Naive B cell (primary cell): ENCODE measurements at regions not wholly inside any gene's neighbourhood (a gene's known extent, or its start where the extent isn't known, plus 50 kb on each side); places are given as distances from the start of the nearest gene placed in this dataset.

Experiments
- ATAC-seq, 2 donors: fragments of 150-1000 bp; cut with Tn5 transposase; 2 replicates each; pipeline ENCODE4 v1.10.0; 2021; ENCODE audit warnings: low read depth in 2 of 2, mild to moderate bottlenecking in 2 of 2, moderate library complexity in 2 of 2
- DNase-seq: peaks from one replicate; pipeline ENCODE4 v3.0.0; 2022
- H3K27ac Mint-ChIP-seq, 6 donors: one replicate each; pipeline ENCODE4 v1.8.0; 2020 to 2022; ENCODE audit warnings: mild to moderate bottlenecking in 6 of 6, mixed read lengths in 6 of 6, moderate library complexity in 5 of 6, inconsistent platforms in 2 of 6
- H3K27me3 Mint-ChIP-seq, 3 donors: one replicate each; pipeline ENCODE4 v1.8.0; 2021 to 2022; ENCODE audit warnings: mixed read lengths in 3 of 3, mild to moderate bottlenecking in 1 of 3
- H3K36me3 Mint-ChIP-seq, 2 donors: one replicate each; pipeline ENCODE4 v1.8.0; 2020 to 2022; ENCODE audit warnings: mixed read lengths in 2 of 2, inconsistent platforms in 1 of 2, mild to moderate bottlenecking in 1 of 2
- H3K4me1 Mint-ChIP-seq, 3 donors: one replicate each; pipeline ENCODE4 v1.8.0; 2020 to 2022; ENCODE audit warnings: mixed read lengths in 3 of 3, inconsistent platforms in 1 of 3, mild to moderate bottlenecking in 1 of 3, moderate library complexity in 1 of 3
- H3K4me3 Mint-ChIP-seq, 8 donors: one replicate each; pipeline ENCODE4 v1.8.0; 2020 to 2022; ENCODE audit warnings: mild to moderate bottlenecking in 8 of 8, mixed read lengths in 8 of 8, moderate library complexity in 8 of 8, inconsistent platforms in 2 of 8
- H3K9me3 Mint-ChIP-seq, 7 donors: one replicate each; pipeline ENCODE4 v1.8.0; 2020 to 2022; ENCODE audit warnings: mixed read lengths in 7 of 7, mild to moderate bottlenecking in 5 of 7, inconsistent platforms in 2 of 7, moderate library complexity in 1 of 7

GRCh38 chr1:213898684-213899083 is 89.1 kb upstream of the PROX1 start:
- H3K27me3 Mint-ChIP-seq = no peaks in the 10 kb centered on the region
- DNase-seq (no peak), ATAC-seq (no peak)
- H3K4me1 Mint-ChIP-seq = no peaks in the 10 kb centered on the region
- no peak overlapping the region for H3K27ac Mint-ChIP-seq
- H3K9me3 Mint-ChIP-seq = peaks cover 0 to 4% (median 1%) of the 10 kb centered on the region in 7 donors
- H3K36me3 Mint-ChIP-seq = no peaks in the 10 kb centered on the region
- no peak overlapping the region for H3K4me3 Mint-ChIP-seq

- H3K36me3 Mint-ChIP-seq = no peaks in the 10 kb centered on the region
- peaks cover 0 to 4% (median 0%) of the 10 kb centered on the region in 7 donors for H3K9me3 Mint-ChIP-seq
- DNase-seq (no peak), ATAC-seq (no peak)
- peaks cover 0 to 1% (median 0%) of the 10 kb centered on the region in 3 donors for H3K27me3 Mint-ChIP-seq
- H3K4me1 Mint-ChIP-seq = no peaks in the 10 kb centered on the region
- H3K4me3 Mint-ChIP-seq = no peak overlapping the region
- H3K27ac Mint-ChIP-seq = no peak overlapping the region
Measured at GRCh38 chr1:213899413-213899812, 88.4 kb upstream of the PROX1 start.

DNA sequence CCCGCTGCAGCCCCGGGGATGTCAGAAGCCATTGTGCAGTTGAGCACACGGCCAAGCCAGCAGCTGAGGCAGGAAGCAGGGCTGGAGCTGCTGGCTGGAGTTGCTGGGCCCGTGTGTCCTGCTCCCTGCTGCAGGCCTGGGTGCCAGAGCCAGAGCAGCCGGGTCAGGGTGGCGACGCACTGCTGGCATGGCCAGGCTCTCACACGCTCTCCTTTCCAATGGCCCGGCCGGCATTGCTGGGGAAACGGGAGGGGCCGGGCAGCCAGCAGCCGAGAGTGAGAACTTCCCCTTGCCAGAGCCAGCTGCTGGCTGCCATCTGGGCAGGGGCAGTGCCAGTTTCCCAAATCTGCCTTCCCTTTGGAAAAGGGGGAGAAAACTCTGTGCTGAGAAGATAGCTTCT is 82.4 kb upstream of the PROX1 start:
- ATAC-seq (no peak), DNase-seq (no peak)
- Mint-ChIP-seq H3K9me3 (peaks cover 0 to 9% (median 3%) of the 10 kb centered on the region in 7 donors), H3K27me3 (peaks cover 0 to 8% (median 0%) of the 10 kb centered on the region in 3 donors), H3K4me1 (no peaks in the 10 kb centered on the region), H3K4me3 (no peak overlapping the region), H3K27ac (no peak overlapping the region), H3K36me3 (no peaks in the 10 kb centered on the region)

DNA sequence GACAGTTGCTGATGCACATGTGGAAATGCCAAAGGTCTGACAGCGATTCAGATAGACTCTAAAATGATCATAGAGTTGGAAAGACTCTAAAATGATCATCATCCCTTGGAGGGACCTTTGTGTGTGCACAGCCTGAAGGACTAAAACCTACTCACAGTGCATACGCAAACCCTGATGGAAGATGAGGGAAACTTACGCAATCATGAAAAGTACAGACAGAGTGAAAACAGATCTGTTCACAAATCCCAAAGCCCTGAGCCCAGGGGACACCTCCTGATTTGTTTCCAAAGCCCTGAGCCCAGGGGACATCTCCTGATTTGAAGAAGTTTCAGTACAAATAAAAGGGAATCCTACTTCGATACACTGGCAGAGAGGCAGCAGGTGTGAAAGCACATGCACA is 79.3 kb upstream of the PROX1 start:
- Mint-ChIP-seq H3K9me3 (peaks cover 0 to 7% (median 3%) of the 10 kb centered on the region in 7 donors), H3K4me3 (no peak overlapping the region), H3K36me3 (no peaks in the 10 kb centered on the region), H3K27me3 (peaks cover 0 to 8% (median 0%) of the 10 kb centered on the region in 3 donors), H3K27ac (no peak overlapping the region), H3K4me1 (no peaks in the 10 kb centered on the region)
- DNase-seq = no peak
- no peak for ATAC-seq

GRCh38 chr1:213914392-213914791 is 73.4 kb upstream of the PROX1 start:
- ATAC-seq (no peak), DNase-seq (no peak)
- H3K4me3 Mint-ChIP-seq = no peak overlapping the region
- H3K4me1 Mint-ChIP-seq = no peaks in the 10 kb centered on the region
- peaks cover 0 to 6% (median 0%) of the 10 kb centered on the region in 7 donors for H3K9me3 Mint-ChIP-seq
- H3K36me3 Mint-ChIP-seq = no peaks in the 10 kb centered on the region
- H3K27me3 Mint-ChIP-seq = peaks cover 0 to 9% (median 0%) of the 10 kb centered on the region in 3 donors
- H3K27ac Mint-ChIP-seq = no peak overlapping the region

DNA sequence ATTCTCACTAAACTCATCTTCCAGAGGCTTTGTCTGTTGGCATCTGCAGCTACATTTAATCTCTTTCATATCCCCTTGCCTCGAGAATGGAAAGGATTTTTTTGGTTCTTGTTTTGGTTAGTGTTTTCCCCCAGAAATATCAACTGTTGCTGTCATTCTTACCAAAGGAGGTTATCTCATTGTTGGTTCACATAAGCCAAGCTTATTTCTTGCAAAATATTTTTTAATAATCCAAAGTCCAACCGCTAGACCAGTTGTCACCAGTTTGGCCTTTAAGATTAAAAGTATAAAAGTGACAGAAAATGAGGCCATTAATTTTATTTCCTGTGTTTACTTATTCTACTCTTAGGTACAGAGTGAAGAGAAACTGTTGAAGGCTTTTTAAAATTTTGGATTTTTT is 66.5 kb upstream of the PROX1 start:
- no peak overlapping the region for H3K4me3 Mint-ChIP-seq
- peaks cover 0 to 4% (median 0%) of the 10 kb centered on the region in 3 donors for H3K27me3 Mint-ChIP-seq
- no peak for DNase-seq
- peaks cover 2 to 16% (median 7%) of the 10 kb centered on the region in 7 donors for H3K9me3 Mint-ChIP-seq
- ATAC-seq = no peak
- no peaks in the 10 kb centered on the region for H3K4me1 Mint-ChIP-seq
- H3K27ac Mint-ChIP-seq = no peak overlapping the region
- no peaks in the 10 kb centered on the region for H3K36me3 Mint-ChIP-seq

DNA sequence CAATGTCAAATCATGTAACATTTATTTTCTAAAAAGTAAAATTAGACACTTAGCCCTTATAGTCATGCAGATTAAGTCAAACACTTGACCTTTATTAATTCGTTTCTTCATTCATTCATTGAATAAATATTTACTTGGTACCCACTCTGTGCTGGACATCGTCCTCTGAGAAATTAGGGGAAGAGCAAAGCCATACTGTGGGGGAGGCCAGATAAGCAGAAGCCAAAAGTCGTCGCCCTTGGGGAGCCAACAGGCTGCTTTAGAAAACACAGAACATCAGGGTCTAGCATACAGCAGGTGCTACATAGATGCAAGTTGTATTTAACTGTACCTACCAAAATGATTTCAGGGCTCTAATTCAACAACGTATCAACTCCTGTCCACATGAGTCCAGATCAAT is 66.1 kb upstream of the PROX1 start:
- DNase-seq (no peak), ATAC-seq (no peak)
- no peaks in the 10 kb centered on the region for H3K36me3 Mint-ChIP-seq
- H3K4me1 Mint-ChIP-seq = no peaks in the 10 kb centered on the region
- H3K27ac Mint-ChIP-seq = no peak overlapping the region
- H3K27me3 Mint-ChIP-seq = peaks cover 0 to 4% (median 0%) of the 10 kb centered on the region in 3 donors
- H3K4me3 Mint-ChIP-seq = no peak overlapping the region
- peaks cover 2 to 16% (median 6%) of the 10 kb centered on the region in 7 donors for H3K9me3 Mint-ChIP-seq

DNA sequence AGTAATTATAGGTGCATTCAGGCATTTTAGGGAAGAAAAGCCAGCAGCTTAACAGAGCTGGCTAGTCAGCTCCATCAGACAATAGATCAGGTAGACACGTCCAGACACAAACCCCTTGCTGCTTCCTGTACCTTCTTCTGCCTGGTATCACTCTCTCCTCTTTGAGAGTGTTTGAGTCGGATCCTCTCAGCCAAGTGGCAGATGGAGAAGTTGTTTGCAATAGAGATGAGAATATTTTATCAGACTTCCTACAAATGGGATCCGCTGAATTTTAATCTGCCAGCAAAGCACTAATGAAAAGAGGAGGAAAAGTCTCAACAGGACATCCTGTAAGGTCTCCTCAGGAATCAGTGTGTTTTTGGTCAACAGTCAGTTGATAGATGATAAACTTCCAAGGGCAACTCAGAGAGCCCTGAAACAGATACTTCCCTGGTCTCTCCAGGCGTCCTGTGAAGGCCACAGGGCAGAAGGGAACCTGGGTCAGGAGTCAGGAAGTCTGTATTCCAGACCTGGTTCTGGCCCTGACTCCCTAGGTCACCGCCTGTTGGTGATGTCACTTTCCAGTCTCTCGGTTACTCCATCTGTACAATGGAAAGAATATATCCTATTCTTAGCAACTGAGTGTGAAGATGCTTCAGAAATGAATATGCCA is 62.1 kb upstream of the PROX1 start:
- DNase-seq = no peak
- H3K27ac Mint-ChIP-seq = no peak overlapping the region
- no peaks in the 10 kb centered on the region for H3K36me3 Mint-ChIP-seq
- H3K9me3 Mint-ChIP-seq = peaks cover 2 to 14% (median 5%) of the 10 kb centered on the region in 7 donors
- ATAC-seq = no peak
- peaks cover 0 to 4% (median 0%) of the 10 kb centered on the region in 3 donors for H3K27me3 Mint-ChIP-seq
- no peak overlapping the region for H3K4me3 Mint-ChIP-seq
- H3K4me1 Mint-ChIP-seq = no peaks in the 10 kb centered on the region

GRCh38 chr1:213927846-213928245 is 59.9 kb upstream of the PROX1 start:
- Mint-ChIP-seq H3K9me3 (peaks cover 2 to 14% (median 7%) of the 10 kb centered on the region in 7 donors), H3K4me3 (no peak overlapping the region), H3K36me3 (no peaks in the 10 kb centered on the region), H3K27me3 (peaks cover 0 to 8% (median 4%) of the 10 kb centered on the region in 3 donors), H3K4me1 (no peaks in the 10 kb centered on the region), H3K27ac (no peak overlapping the region)
- no peak for ATAC-seq
- no peak for DNase-seq

- ATAC-seq (no peak), DNase-seq (no peak)
- H3K27ac Mint-ChIP-seq = no peak overlapping the region
- peaks cover 0 to 13% (median 4%) of the 10 kb centered on the region in 7 donors for H3K9me3 Mint-ChIP-seq
- H3K36me3 Mint-ChIP-seq = no peaks in the 10 kb centered on the region
- H3K4me1 Mint-ChIP-seq = no peaks in the 10 kb centered on the region
- H3K4me3 Mint-ChIP-seq = no peak overlapping the region
- peaks cover 0 to 8% (median 0%) of the 10 kb centered on the region in 3 donors for H3K27me3 Mint-ChIP-seq
Measured at GRCh38 chr1:213929398-213929797, 58.4 kb upstream of the PROX1 start.

- Mint-ChIP-seq H3K9me3 (peaks cover under 1 to 12% (median 3%) of the 10 kb centered on the region in 7 donors), H3K27me3 (peaks cover 0 to 8% (median 0%) of the 10 kb centered on the region in 3 donors), H3K4me3 (no peak overlapping the region), H3K4me1 (no peaks in the 10 kb centered on the region), H3K27ac (no peak overlapping the region), H3K36me3 (no peaks in the 10 kb centered on the region)
- ATAC-seq (no peak), DNase-seq (no peak)
Measured at GRCh38 chr1:213931836-213932235, 55.9 kb upstream of the PROX1 start.

- Mint-ChIP-seq H3K9me3 (peaks cover 2 to 14% (median 5%) of the 10 kb centered on the region in 7 donors), H3K27me3 (peaks cover 0 to 8% (median 0%) of the 10 kb centered on the region in 3 donors), H3K36me3 (no peaks in the 10 kb centered on the region), H3K4me3 (no peak overlapping the region), H3K27ac (no peak overlapping the region), H3K4me1 (no peaks in the 10 kb centered on the region)
- no peak for ATAC-seq
- no peak for DNase-seq
Measured at GRCh38 chr1:213933336-213933735, 54.4 kb upstream of the PROX1 start.

DNA sequence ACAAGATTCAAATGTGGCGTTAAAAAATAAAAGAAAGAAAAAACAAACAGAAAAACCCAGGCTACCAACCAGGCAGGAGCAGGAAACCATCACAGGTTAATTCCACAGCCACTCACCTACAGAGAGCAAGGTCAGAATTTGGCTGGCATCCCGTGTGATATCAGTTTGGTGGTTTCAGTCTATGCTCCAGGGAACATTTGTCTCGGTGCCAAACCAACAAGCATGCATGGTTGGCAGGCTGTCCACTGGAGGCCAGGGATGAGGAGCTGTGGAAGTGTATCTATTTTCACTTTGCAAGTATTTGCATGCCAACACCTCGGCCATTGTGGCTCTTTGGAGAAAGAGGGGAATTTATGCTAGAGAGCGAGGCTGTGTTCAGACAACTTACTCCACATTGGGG is 53.1 kb upstream of the PROX1 start:
- no peaks in the 10 kb centered on the region for H3K36me3 Mint-ChIP-seq
- H3K27me3 Mint-ChIP-seq = peaks cover 0 to 8% (median 0%) of the 10 kb centered on the region in 3 donors
- H3K4me3 Mint-ChIP-seq = no peak overlapping the region
- peaks cover 2 to 14% (median 7%) of the 10 kb centered on the region in 7 donors for H3K9me3 Mint-ChIP-seq
- ATAC-seq (no peak), DNase-seq (no peak)
- no peaks in the 10 kb centered on the region for H3K4me1 Mint-ChIP-seq
- H3K27ac Mint-ChIP-seq = no peak overlapping the region

DNA sequence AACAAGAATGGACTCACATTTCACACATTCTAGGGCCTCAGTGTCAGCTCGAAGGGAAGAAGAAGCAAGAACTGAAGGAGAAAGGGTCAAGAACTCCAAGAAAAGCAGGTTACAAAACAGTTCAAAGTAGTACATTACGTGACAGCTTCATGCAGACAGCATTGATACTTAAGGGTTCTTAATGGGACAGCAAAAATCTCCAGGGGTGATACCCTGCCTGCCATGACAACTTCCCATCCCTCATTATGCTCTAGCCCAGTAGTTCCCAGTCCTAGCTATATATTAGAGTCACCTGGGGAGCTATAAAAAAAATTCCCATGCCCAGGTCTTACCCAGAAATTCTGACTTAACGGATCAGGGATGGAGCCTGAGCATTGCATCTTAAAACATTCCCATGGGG is 51.2 kb upstream of the PROX1 start:
- DNase-seq (no peak), ATAC-seq (no peak)
- no peaks in the 10 kb centered on the region for H3K4me1 Mint-ChIP-seq
- H3K4me3 Mint-ChIP-seq = no peak overlapping the region
- H3K9me3 Mint-ChIP-seq = peaks cover 2 to 14% (median 7%) of the 10 kb centered on the region in 7 donors
- no peak overlapping the region for H3K27ac Mint-ChIP-seq
- no peaks in the 10 kb centered on the region for H3K36me3 Mint-ChIP-seq
- H3K27me3 Mint-ChIP-seq = peaks cover 0 to 4% (median 0%) of the 10 kb centered on the region in 3 donors
